Activated B cell treated with CpG ODN at 0.5 μM for 24 hours (primary cell): ENCODE measurements at regions not wholly inside any gene's neighbourhood (a gene's known extent, or its start where the extent isn't known, plus 50 kb on each side); places are given as distances from the start of the nearest gene placed in this dataset.
"Not testable (repeated sequence)": the region's sequence is repeated elsewhere in the genome, so short reads cannot be mapped to it uniquely, and the experiment has no call there.

Source experiments
- ATAC-seq: fragments of 200-7000 bp; cut with Tn5 transposase; one replicate; pipeline ENCODE4 v1.10.0; 2021; ENCODE audit warnings: low read depth, mild to moderate bottlenecking, moderate library complexity
- CTCF ChIA-PET: fragments of 350-600 bp; sonication (Branson Sonifier 250); formaldehyde crosslinking; loops from one replicate; lab custom pipeline; 2021; ENCODE audit warnings: antibody characterized with exemption; lab: Charles Lee
- POLR2A ChIA-PET: fragments of 350-600 bp; sonication (Branson Sonifier 250); formaldehyde crosslinking; loops from one replicate; lab custom pipeline; 2021; ENCODE audit warnings: antibody characterized with exemption; lab: Charles Lee
- DNase-seq: peaks from one replicate; pipeline ENCODE4 v3.0.0; 2022
- H3K27ac Mint-ChIP-seq: one replicate; pipeline ENCODE4 v1.8.0; 2020; ENCODE audit warnings: mixed read lengths
- H3K27me3 Mint-ChIP-seq: one replicate; pipeline ENCODE4 v1.8.0; 2021; ENCODE audit warnings: mixed read lengths
- H3K36me3 Mint-ChIP-seq: one replicate; pipeline ENCODE4 v1.8.0; 2021; ENCODE audit warnings: low read depth, mixed read lengths
- H3K4me1 Mint-ChIP-seq: one replicate; pipeline ENCODE4 v1.8.0; 2021; ENCODE audit warnings: mixed read lengths
- H3K4me3 Mint-ChIP-seq: one replicate; pipeline ENCODE4 v1.8.0; 2020; ENCODE audit warnings: mild to moderate bottlenecking, mixed read lengths
- H3K9me3 Mint-ChIP-seq: one replicate; pipeline ENCODE4 v1.8.0; 2020; ENCODE audit warnings: mixed read lengths
- CTCF ChIP-seq: fragments of 200-600 bp; IDR thresholded peaks from one replicate; pipeline ENCODE4 v1.8.0; 2022; ENCODE audit warnings: antibody characterized with exemption, mild to moderate bottlenecking
- intact Hi-C: fragments of 100-400 bp; cut with micrococcal nuclease; formaldehyde crosslinking; loops from one replicate; pipeline ENCODE4 v1.15.1; 2024

GRCh38 chr21:17101696-17102095 lies 411.1 kb upstream of the CXADR start:
- H3K4me1 Mint-ChIP-seq, result no peaks in the 10 kb centered on the region
- no peak for TF ChIP-seq CTCF
- no peaks in the 10 kb centered on the region for H3K36me3 Mint-ChIP-seq
- CTCF ChIA-PET, result no interaction called here
- no peak overlapping the region for H3K27ac Mint-ChIP-seq
- ATAC-seq (no peak), DNase-seq (no peak)
- H3K27me3 Mint-ChIP-seq, result no peaks in the 10 kb centered on the region
- H3K9me3 Mint-ChIP-seq, result peaks cover 10% of the 10 kb centered on the region
- POLR2A ChIA-PET, result no interaction called here
- no peak overlapping the region for H3K4me3 Mint-ChIP-seq
- intact Hi-C loops, result no loop called here

- Mint-ChIP-seq H3K4me3 (no peak overlapping the region), H3K27me3 (no peaks in the 10 kb centered on the region), H3K36me3 (no peaks in the 10 kb centered on the region), H3K9me3 (peaks cover 21% of the 10 kb centered on the region), H3K27ac (no peak overlapping the region), H3K4me1 (no peaks in the 10 kb centered on the region)
- ChIA-PET CTCF (no interaction called here), POLR2A (no interaction called here)
- no peak for DNase-seq
- no peak for TF ChIP-seq CTCF
- no peak for ATAC-seq
- intact Hi-C loops, result no loop called here
These were observed 406.9 kb upstream of the CXADR start for GRCh38 chr21:17105932-17106331.

- peaks cover 21% of the 10 kb centered on the region for H3K9me3 Mint-ChIP-seq
- no peak for TF ChIP-seq CTCF
- intact Hi-C loops, result loop anchor here (10.0 kb wide), 1 partner anchor 61 kb away; no protein-coding TSS in a partner anchor
- ChIA-PET CTCF (no interaction called here), POLR2A (no interaction called here)
- no peak overlapping the region for H3K4me3 Mint-ChIP-seq
- no peak for DNase-seq
- H3K36me3 Mint-ChIP-seq, result no peaks in the 10 kb centered on the region
- H3K4me1 Mint-ChIP-seq, result no peaks in the 10 kb centered on the region
- no peak overlapping the region for H3K27ac Mint-ChIP-seq
- no peak for ATAC-seq
- no peaks in the 10 kb centered on the region for H3K27me3 Mint-ChIP-seq
These were observed 398.8 kb upstream of the CXADR start for GRCh38 chr21:17114045-17114444.

GRCh38 chr21:17118638-17119384 lies 394.0 kb upstream of the CXADR start:
- no peaks in the 10 kb centered on the region for H3K4me1 Mint-ChIP-seq
- H3K4me3 Mint-ChIP-seq, result no peak overlapping the region
- TF ChIP-seq CTCF, result no peak
- H3K27me3 Mint-ChIP-seq, result no peaks in the 10 kb centered on the region
- intact Hi-C loops, result loop anchor here (10.0 kb wide), 1 partner anchor 56 kb away; no protein-coding TSS in a partner anchor
- ChIA-PET POLR2A (no interaction called here), CTCF (no interaction called here)
- no peak for ATAC-seq
- peaks cover 9% of the 10 kb centered on the region for H3K9me3 Mint-ChIP-seq
- no peaks in the 10 kb centered on the region for H3K36me3 Mint-ChIP-seq
- H3K27ac Mint-ChIP-seq, result no peak overlapping the region
- no peak for DNase-seq

- Mint-ChIP-seq H3K27me3 (no peaks in the 10 kb centered on the region), H3K4me1 (no peaks in the 10 kb centered on the region), H3K27ac (no peak overlapping the region), H3K36me3 (no peaks in the 10 kb centered on the region), H3K4me3 (no peak overlapping the region), H3K9me3 (peaks cover 9% of the 10 kb centered on the region)
- ChIA-PET CTCF (no interaction called here), POLR2A (no interaction called here)
- TF ChIP-seq CTCF, result no peak
- intact Hi-C loops, result loop anchor here (10.0 kb wide), 1 partner anchor 55 kb away; no protein-coding TSS in a partner anchor
- DNase-seq, result no peak
- ATAC-seq, result no peak
These were observed 393.2 kb upstream of the CXADR start for GRCh38 chr21:17119466-17120297.

GRCh38 chr21:17127395-17127794 lies 385.4 kb upstream of the CXADR start:
- POLR2A ChIA-PET, ATAC-seq, CTCF ChIA-PET, intact Hi-C loops, DNase-seq, H3K36me3 Mint-ChIP-seq, H3K4me1 Mint-ChIP-seq, H3K9me3 Mint-ChIP-seq, H3K27me3 Mint-ChIP-seq, H3K4me3 Mint-ChIP-seq, H3K27ac Mint-ChIP-seq: not testable (repeated sequence)
